ENCODE measurements at regions not wholly inside any gene's neighbourhood (a gene's known extent, or its start where the extent isn't known, plus 50 kb on each side); places are given as distances from the start of the nearest gene placed in this dataset.
"Not testable (repeated sequence)": the region's sequence is repeated elsewhere in the genome, so short reads cannot be mapped to it uniquely, and the experiment has no call there.

DNA sequence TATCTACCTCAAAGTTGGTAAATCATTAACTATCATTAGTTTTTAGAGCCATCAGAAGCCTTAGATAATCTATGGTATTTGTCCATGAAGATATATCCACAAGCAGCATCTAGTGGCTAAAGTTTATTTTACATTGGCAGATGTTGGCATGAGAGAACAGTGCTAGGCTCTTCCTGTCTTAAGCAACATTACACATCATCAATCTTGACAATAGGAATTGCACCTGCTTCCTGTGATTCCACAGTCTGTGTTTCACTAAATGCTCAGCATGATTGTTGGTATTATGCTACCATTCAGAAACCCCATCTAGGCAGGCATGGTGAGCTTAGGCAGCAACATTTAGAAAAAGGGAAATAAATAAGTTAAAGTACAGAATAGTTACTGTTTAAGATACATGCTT, 246.6 kb downstream of the SLCO4C1 start:
- DNase-seq (ENCODE audit: low spot score): no peak

DNA sequence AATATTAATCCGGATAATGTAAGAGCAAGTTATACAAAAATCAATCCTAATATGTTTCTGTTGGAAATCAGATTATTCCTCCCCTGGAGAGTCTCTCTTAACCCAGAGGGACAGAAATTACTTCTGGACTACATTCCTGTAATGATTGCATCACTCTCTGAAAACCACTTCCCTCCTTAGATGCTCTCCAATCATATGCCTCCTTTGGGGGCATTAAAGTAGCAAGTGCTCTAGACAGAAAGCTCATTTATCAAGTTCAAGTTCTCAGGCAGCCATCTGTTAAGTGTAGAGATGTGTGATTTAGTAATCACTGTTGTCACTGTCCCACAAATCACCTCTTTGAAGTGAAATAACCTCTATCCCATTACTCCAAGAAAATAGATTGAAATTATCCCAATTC, 247.1 kb downstream of the SLCO4C1 start:
- DNase-seq (ENCODE audit: low spot score): no peak

DNA sequence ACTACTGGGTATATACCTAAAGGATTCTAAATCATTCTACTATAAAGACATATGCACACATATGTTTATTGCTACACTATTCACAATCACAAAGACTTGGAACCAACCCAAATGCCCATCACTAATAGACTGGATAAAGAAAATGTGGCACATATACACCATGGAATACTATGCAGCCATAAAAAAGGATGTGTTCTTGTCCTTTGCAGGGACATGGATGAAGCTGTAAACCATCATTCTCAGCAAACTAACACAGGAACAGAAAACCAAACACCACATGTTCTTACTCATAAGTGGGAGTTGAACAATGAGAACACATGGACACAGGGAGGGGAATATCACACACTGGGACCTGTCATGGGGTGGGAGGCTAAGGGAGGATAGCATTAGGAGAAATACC, 249.0 kb downstream of the SLCO4C1 start:
- DNase-seq (ENCODE audit: low spot score): not testable (repeated sequence)

DNA sequence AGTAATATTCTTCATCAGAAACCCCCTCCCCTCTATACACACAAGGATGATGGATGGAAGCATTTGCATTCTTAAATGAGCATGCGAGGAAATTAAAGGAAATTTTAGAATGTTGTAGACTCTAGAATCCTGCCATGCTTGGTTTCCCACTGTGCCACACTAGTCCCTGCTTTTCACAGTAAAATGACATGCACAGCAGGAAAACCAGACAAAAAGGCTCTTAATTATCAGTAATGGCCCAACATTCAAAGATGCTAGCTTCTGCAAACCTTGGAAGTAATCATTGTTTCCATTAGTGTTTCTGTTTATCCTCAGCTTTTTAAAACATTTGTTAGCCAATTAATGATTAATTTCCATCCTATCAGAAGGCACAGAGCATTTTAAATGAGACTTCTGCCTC, 255.8 kb downstream of the SLCO4C1 start:
- DNase-seq (ENCODE audit: low spot score): no peak

DNA sequence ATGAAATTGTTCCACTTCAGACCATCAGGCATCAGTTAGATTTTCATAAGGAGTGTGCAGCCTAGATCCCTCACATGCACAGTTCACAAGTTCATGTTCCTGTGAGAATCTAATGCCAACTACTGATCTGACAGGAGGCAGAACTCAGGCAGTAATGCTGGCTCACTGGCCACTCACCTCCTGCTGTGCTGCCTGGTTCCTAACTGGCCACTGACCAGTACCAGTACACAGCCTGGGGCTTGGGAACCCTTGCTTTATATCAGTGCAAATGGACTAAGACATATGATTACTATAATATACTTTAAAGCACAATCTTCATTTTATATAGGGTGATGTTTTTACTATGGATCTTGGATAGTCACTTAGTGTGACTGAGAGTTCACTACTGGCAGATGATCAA, 259.2 kb downstream of the SLCO4C1 start:
- DNase-seq (ENCODE audit: low spot score): no peak

DNA sequence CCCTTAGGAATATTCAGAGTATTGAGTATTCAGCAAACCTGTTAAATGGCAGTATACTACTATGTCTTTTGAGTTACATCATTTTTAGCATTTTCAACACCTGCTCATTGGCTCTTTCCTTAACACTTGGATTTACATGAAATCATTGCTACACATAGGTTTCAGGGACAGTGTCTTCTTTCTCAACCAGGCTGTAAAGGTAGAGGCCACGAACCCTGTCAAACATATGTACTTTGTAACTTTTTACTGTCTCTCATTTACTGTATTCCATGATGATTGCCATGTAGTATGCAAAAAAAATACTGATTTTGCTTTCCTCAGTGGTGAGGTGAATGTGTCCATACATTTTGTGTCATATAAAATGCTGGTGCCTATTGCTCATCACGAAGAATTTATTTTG, 264.4 kb downstream of the SLCO4C1 start:
- no peak for DNase-seq (ENCODE audit: low spot score)

DNA sequence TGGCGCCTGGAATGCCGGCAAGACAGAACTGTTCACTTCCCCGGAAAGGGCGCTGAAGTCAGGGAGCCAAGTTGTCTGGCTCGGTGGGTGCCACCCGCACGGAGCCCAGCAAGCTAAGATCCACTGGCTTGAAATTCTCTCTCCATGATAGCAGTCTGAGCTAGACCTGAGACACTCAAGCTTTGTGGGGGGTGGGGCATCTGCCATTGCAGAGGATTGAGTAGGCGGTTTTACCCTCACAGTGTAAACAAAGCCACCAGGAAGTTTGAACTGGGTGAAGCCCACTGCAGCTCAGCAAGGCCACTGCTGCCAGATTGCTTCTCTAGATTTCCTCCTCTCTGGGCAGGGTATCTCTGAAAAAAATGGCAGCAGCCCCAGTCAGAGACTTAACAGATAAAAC, 277.4 kb downstream of the SLCO4C1 start:
- DNase-seq (ENCODE audit: low spot score): no peak

DNA sequence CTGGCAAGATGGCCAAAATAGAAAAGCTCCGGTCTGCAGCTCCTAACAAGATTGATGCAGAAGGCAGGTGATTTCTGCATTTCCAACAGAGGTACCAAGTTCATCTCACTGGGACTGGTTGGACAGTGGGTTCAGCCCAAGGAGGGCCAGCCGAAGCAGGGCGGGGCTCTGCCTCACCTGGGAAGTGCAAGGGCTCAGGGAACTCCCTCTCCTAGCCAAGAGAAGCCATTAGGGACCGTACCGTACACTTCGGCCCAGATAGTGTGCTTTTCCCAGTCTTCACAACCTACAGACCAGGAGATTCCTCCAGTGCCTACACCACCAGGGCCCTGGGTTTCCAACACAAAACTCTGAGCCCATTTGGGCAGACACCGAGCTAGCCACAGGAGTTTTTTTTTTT, 277.8 kb downstream of the SLCO4C1 start:
- DNase-seq (ENCODE audit: low spot score): no peak

DNA sequence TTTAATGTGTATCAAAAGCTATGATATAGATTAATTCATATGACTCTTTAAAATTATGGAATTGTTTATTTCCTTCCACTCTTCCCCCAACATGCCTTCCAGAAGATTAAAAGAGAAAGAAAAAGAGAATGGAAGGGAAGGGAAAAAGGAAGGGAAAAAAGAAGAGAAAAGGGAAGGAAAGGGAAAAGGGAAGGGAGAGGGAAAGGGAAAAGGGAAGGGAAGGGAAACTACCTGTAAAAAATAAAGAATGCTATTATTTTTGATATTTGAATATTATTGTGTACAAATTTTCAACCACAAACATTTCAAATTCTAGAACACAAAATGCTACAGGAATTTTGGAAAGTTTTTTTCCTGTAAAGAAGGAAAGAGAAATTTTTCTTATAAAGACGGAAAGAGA, 281.7 kb downstream of the SLCO4C1 start:
- no peak for DNase-seq (ENCODE audit: low spot score)

DNA sequence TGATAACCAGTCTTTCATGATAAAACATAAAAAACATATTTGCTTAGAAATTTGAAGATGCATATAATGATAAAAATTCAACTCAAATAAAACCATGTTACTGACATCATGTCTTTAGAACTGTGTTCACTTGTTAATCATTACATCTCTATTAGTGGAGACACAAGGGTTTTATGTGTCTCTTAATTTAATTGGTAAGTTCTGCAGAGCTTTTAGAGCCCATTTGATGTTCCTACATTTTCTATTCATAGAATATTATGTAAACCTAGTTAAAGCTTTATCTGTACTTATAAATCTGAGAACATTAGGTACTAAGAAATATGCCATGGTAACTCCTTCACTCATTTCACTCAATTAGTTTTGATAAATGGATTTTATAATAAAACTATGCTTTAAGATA, 285.4 kb downstream of the SLCO4C1 start:
- no peak for DNase-seq (ENCODE audit: low spot score)

DNA sequence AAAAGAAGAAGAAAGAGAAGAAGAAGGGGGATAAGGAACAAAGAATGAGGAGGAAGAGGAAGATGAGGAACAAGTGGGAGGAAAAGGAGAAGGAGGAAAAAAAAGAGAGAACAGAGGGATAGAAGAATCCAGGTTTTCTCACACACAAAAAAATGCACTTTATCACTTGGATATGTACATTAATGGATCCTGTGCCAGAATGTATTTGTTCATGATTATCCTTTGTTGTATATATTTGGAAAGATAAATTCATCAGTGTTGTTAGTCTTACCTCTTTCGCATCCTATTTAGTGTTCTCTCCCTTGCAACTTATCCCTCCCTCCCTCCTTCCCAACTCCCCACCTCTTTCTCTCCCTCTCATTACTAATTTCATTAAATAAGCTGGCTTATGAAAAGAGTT, 298.8 kb downstream of the SLCO4C1 start:
- DNase-seq (ENCODE audit: low spot score): no peak

DNA sequence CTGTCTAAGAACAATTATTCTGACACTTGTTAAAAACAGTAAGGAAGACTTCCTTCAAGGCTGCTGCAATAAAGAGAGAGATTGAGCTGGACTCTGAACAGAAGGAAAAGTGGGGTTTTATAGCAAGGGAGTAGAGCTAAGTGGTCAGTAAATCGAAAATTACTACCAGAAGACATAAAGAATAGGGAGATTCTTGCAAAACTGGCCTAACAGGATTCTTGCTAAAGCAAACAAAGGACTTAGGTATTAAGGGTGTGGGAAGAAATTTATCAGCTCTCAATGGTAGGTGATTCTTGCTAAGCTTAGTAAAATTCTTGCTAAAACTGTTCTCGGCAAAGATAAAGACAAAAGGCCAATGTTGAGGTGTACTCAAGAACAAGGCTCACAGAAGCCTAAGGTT, 300.5 kb downstream of the SLCO4C1 start:
- peak; percentile 31 for DNase-seq (ENCODE audit: low spot score)

DNA sequence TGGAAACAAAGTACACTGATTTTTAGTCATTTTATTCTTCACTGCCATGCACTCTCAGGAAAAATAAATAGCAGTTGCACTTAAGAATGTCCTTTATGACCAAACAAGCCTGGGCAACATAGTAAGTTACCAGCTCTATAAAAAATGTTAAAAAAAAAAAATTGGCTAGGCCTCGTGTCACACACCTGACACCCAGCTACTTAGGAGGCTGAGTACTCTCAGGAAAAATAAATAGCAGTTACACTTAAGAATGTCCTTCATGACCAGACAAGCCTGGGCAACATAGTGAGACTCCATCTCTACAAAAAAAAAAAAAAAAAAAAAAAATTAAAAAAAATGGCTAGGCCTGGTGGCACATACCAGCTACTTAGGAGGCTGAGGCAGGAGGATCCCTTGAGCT, 304.6 kb downstream of the SLCO4C1 start:
- no peak for DNase-seq (ENCODE audit: low spot score)

DNA sequence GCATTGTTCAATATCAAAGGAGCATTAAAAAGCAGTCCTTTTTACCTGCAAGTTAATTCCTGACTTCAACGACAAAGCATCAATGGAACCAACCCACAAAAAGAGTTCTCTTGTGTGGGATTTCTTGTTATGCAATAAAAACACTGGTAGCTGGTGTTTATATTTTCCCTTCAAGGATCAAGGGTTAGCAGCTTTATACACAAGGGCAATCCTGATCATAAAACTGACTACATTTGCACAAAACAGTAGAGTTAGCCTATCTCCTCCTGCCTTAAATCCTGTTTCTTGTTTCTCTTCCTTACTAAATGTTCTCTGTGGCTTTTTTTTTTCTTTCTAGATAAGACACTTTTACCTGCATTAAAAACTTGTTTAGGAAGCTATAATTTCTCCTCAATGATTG, 306.4 kb downstream of the SLCO4C1 start:
- DNase-seq (ENCODE audit: low spot score): no peak

DNA sequence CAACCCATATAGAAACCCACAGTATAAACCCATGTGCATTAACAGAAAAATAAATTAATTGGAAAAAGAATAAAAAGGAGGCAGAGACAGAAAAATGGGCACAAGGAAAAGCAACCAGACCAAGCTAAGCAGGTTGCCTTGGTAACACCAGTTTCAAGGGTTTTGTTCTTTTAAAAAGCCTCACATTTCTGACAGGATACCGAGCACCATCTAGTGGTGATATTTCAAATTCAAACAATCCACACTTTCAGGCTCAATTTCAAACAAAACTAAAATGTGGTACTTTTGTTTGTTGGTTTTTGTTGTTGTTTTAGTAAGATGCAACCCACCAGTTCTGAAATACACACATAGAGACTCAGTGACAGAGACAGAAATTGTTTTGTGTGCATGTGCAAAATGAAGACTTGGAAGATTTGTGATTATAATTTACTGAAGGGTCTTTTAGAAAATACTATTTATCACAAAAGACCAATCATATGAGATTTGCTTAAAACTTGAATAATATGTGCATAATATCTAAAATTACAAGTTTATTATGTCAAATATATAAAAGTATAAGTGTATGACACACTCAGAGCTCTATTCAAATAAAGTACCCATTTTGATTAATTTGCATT, 318.2 kb downstream of the SLCO4C1 start:
- DNase-seq (ENCODE audit: low spot score): peak; percentile 62

DNA sequence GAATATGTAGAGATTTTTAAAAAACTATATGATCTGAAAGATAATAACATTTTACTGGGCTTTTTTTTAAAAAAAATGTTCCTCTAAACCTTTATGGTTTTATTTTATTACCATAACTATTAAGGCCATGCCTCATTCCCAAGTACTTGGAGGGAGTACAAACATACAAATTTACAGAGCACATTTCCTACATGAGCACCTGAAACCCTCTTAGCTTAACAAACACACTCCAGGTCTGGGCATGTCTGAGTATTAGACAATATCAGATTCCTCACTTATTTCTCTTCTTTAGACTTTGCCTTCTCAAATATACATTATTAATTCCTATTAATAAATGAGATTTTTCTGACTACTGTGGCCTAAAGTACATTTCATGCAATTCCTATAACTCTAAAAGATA, 319.2 kb downstream of the SLCO4C1 start:
- peak; percentile 8 for DNase-seq (ENCODE audit: low spot score)

DNA sequence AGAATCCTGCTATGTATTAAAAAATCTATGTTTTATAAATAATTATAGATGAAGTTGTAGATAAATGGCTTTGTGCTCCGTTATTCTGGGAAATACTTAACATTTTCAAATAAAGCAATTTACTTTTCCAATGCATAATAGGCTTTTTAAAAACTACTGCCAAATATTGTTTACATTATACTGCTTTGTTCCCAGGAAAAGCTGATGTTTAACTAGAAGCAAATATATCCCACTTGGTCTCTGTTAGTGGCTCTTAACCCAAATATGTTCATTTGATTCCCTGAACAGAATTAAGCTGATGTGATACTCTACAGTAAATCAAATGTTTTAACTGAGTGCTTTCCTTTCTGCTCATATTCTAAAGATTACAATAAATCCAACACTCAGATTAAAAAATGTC, 326.3 kb downstream of the SLCO4C1 start:
- no peak for DNase-seq (ENCODE audit: low spot score)

DNA sequence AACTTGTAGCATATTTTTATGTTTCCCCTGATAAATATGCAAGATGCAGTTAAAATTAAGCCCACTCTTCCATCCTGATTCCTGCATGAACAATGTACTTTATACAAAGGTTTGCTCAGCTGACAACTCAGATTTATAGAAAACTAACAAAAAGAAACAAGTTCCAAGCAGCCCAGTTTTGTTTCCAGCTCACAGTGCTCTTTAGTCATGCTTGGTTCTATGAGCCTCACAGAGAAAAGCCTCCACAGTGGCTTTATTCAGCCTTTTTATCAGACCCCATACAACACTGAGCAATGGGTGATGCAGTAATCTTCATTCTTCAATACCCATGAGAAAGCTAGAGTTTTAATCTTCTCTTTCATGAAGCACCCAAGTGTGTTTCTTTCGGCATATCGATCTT, 329.6 kb downstream of the SLCO4C1 start:
- no peak for DNase-seq (ENCODE audit: low spot score)

DNA sequence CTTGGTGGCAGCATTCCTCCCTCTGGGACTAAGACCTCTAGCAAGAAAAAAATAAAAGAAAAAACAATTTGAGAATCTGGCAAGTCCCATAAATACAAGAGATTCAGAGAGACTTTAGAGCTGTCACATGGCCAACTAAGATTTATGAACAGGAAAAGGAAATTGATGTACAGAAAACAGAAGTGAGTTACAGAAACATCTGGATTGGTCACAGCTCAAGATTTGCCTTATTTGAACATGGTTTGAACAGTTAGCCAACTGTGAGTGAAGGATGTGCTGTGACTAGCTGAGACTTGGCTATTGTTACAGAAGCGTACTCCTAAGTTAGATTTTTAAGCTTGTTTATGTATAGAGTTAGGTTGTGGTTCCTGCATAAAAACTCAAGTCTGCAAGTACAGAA, 340.2 kb downstream of the SLCO4C1 start:
- no peak for DNase-seq (ENCODE audit: low spot score)

DNA sequence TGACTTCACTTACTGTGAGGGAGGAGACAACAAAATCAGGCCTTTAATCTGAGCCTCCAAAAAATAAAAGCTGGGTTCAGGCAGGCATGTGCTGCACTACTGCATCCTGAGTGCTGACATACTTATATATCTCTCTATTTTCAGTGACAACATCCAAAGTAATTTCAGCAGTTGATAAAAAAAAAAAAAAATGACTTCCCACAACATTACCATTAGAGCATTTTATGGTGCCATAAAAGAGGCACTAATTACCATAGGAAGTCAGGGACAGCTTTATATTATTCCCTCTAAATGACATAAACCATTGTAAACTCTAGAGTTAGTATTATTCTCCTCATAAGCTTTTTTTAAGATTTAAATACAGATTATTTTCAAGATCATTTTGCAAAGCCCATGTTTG, 346.1 kb downstream of the SLCO4C1 start:
- DNase-seq (ENCODE audit: low spot score): no peak

DNA sequence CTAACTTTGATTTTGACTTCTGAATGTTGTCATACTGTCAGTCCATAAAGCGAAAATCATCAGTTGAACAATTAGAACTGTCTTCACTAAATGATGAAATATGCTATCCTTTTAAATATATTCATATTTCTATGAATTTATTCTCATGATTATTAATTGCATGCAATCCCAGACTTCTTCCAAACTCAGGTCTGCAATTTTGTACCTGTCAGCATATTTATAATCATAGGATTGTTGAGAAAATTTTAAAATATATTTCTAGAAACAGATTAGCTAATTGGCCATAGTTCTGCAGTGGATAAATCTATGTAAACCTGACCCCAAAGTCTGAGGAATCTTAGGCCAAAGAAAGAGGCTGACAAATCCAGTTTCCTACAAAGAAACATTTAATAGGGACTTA, 347.5 kb downstream of the SLCO4C1 start:
- no peak for DNase-seq (ENCODE audit: low spot score)

DNA sequence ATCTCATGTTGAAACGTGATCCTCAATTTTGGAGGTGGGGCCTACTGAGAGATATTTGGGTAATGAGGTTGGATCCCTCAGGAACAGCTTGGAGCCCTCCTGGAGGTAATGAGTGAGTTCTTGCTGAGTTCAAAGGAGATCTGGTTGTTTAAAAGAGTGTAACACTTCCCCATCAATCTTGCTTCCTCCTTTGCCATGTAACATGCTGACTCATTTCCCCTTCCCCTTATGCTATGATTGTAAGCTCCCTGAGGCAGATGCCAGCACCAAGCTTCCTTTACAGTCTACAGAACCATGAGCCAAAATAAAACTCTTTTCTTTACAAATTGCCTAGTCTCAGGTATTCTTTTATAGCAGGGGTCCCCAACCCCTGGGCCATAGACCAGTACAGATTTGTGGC, 352.3 kb downstream of the SLCO4C1 start:
- no peak for DNase-seq (ENCODE audit: low spot score)

DNA sequence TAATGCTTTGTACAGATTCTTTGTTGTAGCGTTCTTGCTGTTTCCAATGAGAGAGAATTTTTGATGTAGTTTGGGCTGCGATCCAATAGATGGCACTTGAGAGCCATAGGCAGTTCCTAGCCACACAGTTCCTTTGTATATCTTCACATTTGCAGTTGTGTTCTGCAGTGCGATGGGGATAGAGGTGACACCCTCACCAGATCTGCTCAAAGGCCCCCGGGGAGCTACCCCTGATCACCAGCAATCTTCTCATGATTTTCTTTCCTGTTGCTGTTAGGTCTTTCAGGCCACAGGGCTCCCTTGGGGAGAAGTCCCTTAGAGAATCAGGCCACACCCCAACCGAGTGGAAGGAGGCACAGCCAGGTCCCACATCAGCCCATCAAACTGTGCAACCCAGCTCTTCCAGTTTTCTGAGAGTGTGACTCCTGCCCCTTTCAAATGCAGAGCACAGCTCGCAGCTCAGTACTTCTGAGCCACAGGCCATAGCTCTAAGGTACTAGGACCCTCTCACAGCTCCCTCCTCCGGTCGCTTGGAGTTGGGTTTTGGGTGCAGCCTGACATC, 353.7 kb downstream of the SLCO4C1 start:
- peak; percentile 32 for DNase-seq (ENCODE audit: low spot score)

DNA sequence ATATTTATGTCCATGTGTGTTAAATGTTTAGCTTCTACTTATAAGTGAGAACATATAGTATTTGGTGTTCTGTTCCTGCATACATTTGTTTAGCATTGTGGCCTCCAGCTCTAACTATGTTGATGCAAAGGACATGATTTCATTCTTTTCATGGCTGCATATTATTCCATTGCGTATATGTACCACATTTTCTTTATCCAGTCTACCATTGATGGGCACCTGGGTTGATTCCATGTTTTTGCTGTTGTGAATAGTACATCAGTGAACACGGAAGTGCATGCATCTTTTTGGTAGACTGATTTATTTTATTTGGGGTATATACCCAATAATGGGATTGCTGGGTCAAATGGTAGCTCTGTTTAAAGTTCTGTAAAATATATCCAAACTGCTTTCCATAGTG, 359.0 kb downstream of the SLCO4C1 start:
- no peak for DNase-seq (ENCODE audit: low spot score)

Measured in umbilical cord (tissue), 1 donor.